Endothelial cell of umbilical vein (primary cell): ENCODE measurements at regions not wholly inside any gene's neighbourhood (a gene's known extent, or its start where the extent isn't known, plus 50 kb on each side); places are given as distances from the start of the nearest gene placed in this dataset.
A peak's percentile ranks its signal among the peaks of the same experiment; 100 is the strongest.
"Not testable (repeated sequence)": the region's sequence is repeated elsewhere in the genome, so short reads cannot be mapped to it uniquely, and the experiment has no call there.

Source experiments
- CTCF ChIP-seq, 2 donors: IDR thresholded peaks; 1 replicate in 1 of 2; 2 replicates in 1 of 2; pipeline ENCODE4 v1.5.1; 2011; ENCODE audit warnings: low read length in 2 of 2, mild to moderate bottlenecking in 2 of 2, moderate library complexity in 2 of 2, control low read depth in 1 of 2, inconsistent platforms in 1 of 2, low read depth in 1 of 2; ENCODE audit not compliant: insufficient read depth in 1 of 2; ENCODE audit errors: extremely low read depth in 1 of 2
- EZH2 ChIP-seq: IDR thresholded peaks from 2 replicates; pipeline ENCODE4 v1.6.1; 2012; ENCODE audit warnings: borderline replicate concordance, low read depth, mild to moderate bottlenecking, moderate library complexity, low read length, inconsistent platforms; ENCODE audit not compliant: severe bottlenecking
- FOS ChIP-seq: IDR thresholded peaks from 2 replicates; pipeline ENCODE4 v1.6.1; 2011; ENCODE audit warnings: mild to moderate bottlenecking, low read length, moderate library complexity, borderline replicate concordance; ENCODE audit not compliant: insufficient read depth
- GATA2 ChIP-seq: IDR thresholded peaks from 2 replicates; pipeline ENCODE4 v1.7.0; 2011; ENCODE audit warnings: low read depth, mild to moderate bottlenecking, moderate library complexity, mixed read lengths, low read length; ENCODE audit not compliant: insufficient read length, insufficient read depth
- JUN ChIP-seq: IDR thresholded peaks from 2 replicates; pipeline ENCODE4 v1.6.1; 2011; ENCODE audit warnings: borderline replicate concordance, low read depth; ENCODE audit not compliant: insufficient read length, insufficient read depth
- MAX ChIP-seq: IDR thresholded peaks from 2 replicates; pipeline ENCODE4 v1.6.1; 2011; ENCODE audit not compliant: insufficient read depth, insufficient read length
- MYC ChIP-seq: IDR thresholded peaks from one replicate; pipeline ENCODE4 v1.6.1; 2011; ENCODE audit warnings: mild to moderate bottlenecking, low read depth, low read length
- POLR2A ChIP-seq: IDR thresholded peaks from 2 replicates; pipeline ENCODE4 v1.6.1; 2012; ENCODE audit warnings: low read depth, mild to moderate bottlenecking, control low read depth, low read length
- POLR2AphosphoS5 ChIP-seq: IDR thresholded peaks from 2 replicates; pipeline ENCODE4 v1.6.1; 2012; ENCODE audit warnings: low read depth, mild to moderate bottlenecking, control low read depth, low read length, moderate library complexity; ENCODE audit not compliant: insufficient read depth

- TF ChIP-seq CTCF (IDR thresholded peaks at IDR 0.05; ENCODE audit: extremely low read depth in 1 of 2, insufficient read depth in 1 of 2, low read depth in 1 of 2, low read length in 2 of 2): peak; percentile 63 to 87
- not testable (repeated sequence) for TF ChIP-seq MYC, MAX, POLR2AphosphoS5, EZH2, POLR2A, FOS, GATA2, JUN
These were observed 174.4 kb downstream of the TBC1D2B start for GRCh38 chr15:77902921-77903760.
